IPS-20b (cell line): ENCODE measurements at regions not wholly inside any gene's neighbourhood (a gene's known extent, or its start where the extent isn't known, plus 50 kb on each side); places are given as distances from the start of the nearest gene placed in this dataset.

ENCODE experiments used
- H3K27ac ChIP-seq: one replicate; pipeline ENCODE4 v1.5.1; 2013; ENCODE audit warnings: low read length
- H3K27me3 ChIP-seq: 2 replicates; pipeline ENCODE4 v1.6.1; 2013; ENCODE audit warnings: mild to moderate bottlenecking, low read length, inconsistent platforms; ENCODE audit not compliant: insufficient read depth
- H3K36me3 ChIP-seq: 2 replicates; pipeline ENCODE4 v1.6.1; 2013; ENCODE audit warnings: low read depth, mild to moderate bottlenecking, inconsistent platforms, low read length, moderate library complexity; ENCODE audit not compliant: insufficient read depth
- H3K4me1 ChIP-seq: 2 replicates; pipeline ENCODE4 v1.6.1; 2013; ENCODE audit warnings: mild to moderate bottlenecking, control low read depth, inconsistent platforms, low read length, moderate library complexity; ENCODE audit not compliant: insufficient read depth
- H3K4me3 ChIP-seq: 2 replicates; pipeline ENCODE4 v1.5.1; 2013; ENCODE audit warnings: mild to moderate bottlenecking, low read length, inconsistent platforms
- H3K9ac ChIP-seq: 2 replicates; pipeline ENCODE4 v1.6.1; 2013; ENCODE audit warnings: low read depth, mild to moderate bottlenecking, inconsistent platforms, low read length, moderate library complexity
- H3K9me3 ChIP-seq: 2 replicates; pipeline ENCODE4 v1.6.1; 2013; ENCODE audit warnings: mild to moderate bottlenecking, low read depth, low read length, inconsistent platforms; ENCODE audit not compliant: insufficient read depth

GRCh38 chr14:82388488-82388887 is 854.8 kb upstream of the SEL1L start:
- Histone ChIP-seq H3K9me3 (no peaks in the 10 kb centered on the region), H3K9ac (no peak overlapping the region), H3K4me1 (no peaks in the 10 kb centered on the region), H3K36me3 (no peaks in the 10 kb centered on the region), H3K27ac (no peak overlapping the region), H3K4me3 (no peak overlapping the region), H3K27me3 (no peaks in the 10 kb centered on the region)

GRCh38 chr14:82390586-82390985 is 856.9 kb upstream of the SEL1L start:
- no peak overlapping the region for H3K27ac ChIP-seq
- no peaks in the 10 kb centered on the region for H3K4me1 ChIP-seq
- no peaks in the 10 kb centered on the region for H3K36me3 ChIP-seq
- no peaks in the 10 kb centered on the region for H3K9me3 ChIP-seq
- H3K27me3 ChIP-seq, result no peaks in the 10 kb centered on the region
- no peak overlapping the region for H3K9ac ChIP-seq
- H3K4me3 ChIP-seq, result no peak overlapping the region

- peaks cover 8% of the 10 kb centered on the region; the same call in 1 of the 2 replicates for H3K4me1 ChIP-seq
- no peaks in the 10 kb centered on the region for H3K9me3 ChIP-seq
- H3K27ac ChIP-seq, result no peak overlapping the region
- no peak overlapping the region for H3K4me3 ChIP-seq
- no peaks in the 10 kb centered on the region for H3K36me3 ChIP-seq
- H3K9ac ChIP-seq, result no peak overlapping the region
- no peaks in the 10 kb centered on the region for H3K27me3 ChIP-seq
Measured at GRCh38 chr14:82394916-82395315, 861.3 kb upstream of the SEL1L start.

GRCh38 chr14:82398256-82398655 is 864.6 kb upstream of the SEL1L start:
- Histone ChIP-seq H3K27ac (no peak overlapping the region), H3K27me3 (no peaks in the 10 kb centered on the region), H3K4me1 (peaks cover 8% of the 10 kb centered on the region; the same call in 1 of the 2 replicates), H3K36me3 (no peaks in the 10 kb centered on the region), H3K4me3 (no peak overlapping the region), H3K9ac (no peak overlapping the region), H3K9me3 (no peaks in the 10 kb centered on the region)

GRCh38 chr14:82403987-82404386 is 870.3 kb upstream of the SEL1L start:
- H3K9ac ChIP-seq, result no peak overlapping the region
- H3K27me3 ChIP-seq, result no peaks in the 10 kb centered on the region
- H3K36me3 ChIP-seq, result no peaks in the 10 kb centered on the region
- H3K4me1 ChIP-seq, result no peaks in the 10 kb centered on the region
- H3K9me3 ChIP-seq, result no peaks in the 10 kb centered on the region
- no peak overlapping the region for H3K4me3 ChIP-seq
- H3K27ac ChIP-seq, result no peak overlapping the region

GRCh38 chr14:82410064-82410463 is 876.4 kb upstream of the SEL1L start:
- Histone ChIP-seq H3K36me3 (no peaks in the 10 kb centered on the region), H3K9me3 (no peaks in the 10 kb centered on the region), H3K27me3 (no peaks in the 10 kb centered on the region), H3K9ac (no peak overlapping the region), H3K4me3 (no peak overlapping the region), H3K27ac (no peak overlapping the region), H3K4me1 (peaks cover 7% of the 10 kb centered on the region; the same call in 1 of the 2 replicates)

- Histone ChIP-seq H3K9me3 (no peaks in the 10 kb centered on the region), H3K27me3 (no peaks in the 10 kb centered on the region), H3K36me3 (no peaks in the 10 kb centered on the region), H3K9ac (no peak overlapping the region), H3K4me1 (peaks cover 7% of the 10 kb centered on the region; the same call in 1 of the 2 replicates), H3K27ac (no peak overlapping the region), H3K4me3 (no peak overlapping the region)
Measured at GRCh38 chr14:82411298-82411697, 877.6 kb upstream of the SEL1L start.

- Histone ChIP-seq H3K4me3 (no peak overlapping the region), H3K9ac (no peak overlapping the region), H3K27me3 (no peaks in the 10 kb centered on the region), H3K9me3 (no peaks in the 10 kb centered on the region), H3K36me3 (no peaks in the 10 kb centered on the region), H3K27ac (no peak overlapping the region), H3K4me1 (peaks cover 7% of the 10 kb centered on the region; the same call in 1 of the 2 replicates)
Measured at GRCh38 chr14:82412545-82412944, 878.9 kb upstream of the SEL1L start.

GRCh38 chr14:82414853-82415539 is 881.3 kb upstream of the SEL1L start:
- no peaks in the 10 kb centered on the region for H3K36me3 ChIP-seq
- H3K9ac ChIP-seq, result no peak overlapping the region
- no peak overlapping the region for H3K27ac ChIP-seq
- H3K27me3 ChIP-seq, result no peaks in the 10 kb centered on the region
- H3K9me3 ChIP-seq, result 0 out of 2 replicates have a peak, but pooled peaks cover 4% of the 10 kb centered on the region
- peaks cover 7% of the 10 kb centered on the region; the same call in 1 of the 2 replicates for H3K4me1 ChIP-seq
- no peak overlapping the region for H3K4me3 ChIP-seq

- Histone ChIP-seq H3K9ac (no peak overlapping the region), H3K9me3 (0 out of 2 replicates have a peak, but pooled peaks cover 4% of the 10 kb centered on the region), H3K4me1 (no peaks in the 10 kb centered on the region), H3K27ac (no peak overlapping the region), H3K36me3 (no peaks in the 10 kb centered on the region), H3K4me3 (no peak overlapping the region), H3K27me3 (no peaks in the 10 kb centered on the region)
Measured at GRCh38 chr14:82419933-82420332, 886.3 kb upstream of the SEL1L start.

GRCh38 chr14:82420871-82421270 is 887.2 kb upstream of the SEL1L start:
- H3K9me3 ChIP-seq, result 0 out of 2 replicates have a peak, but pooled peaks cover 4% of the 10 kb centered on the region
- no peaks in the 10 kb centered on the region for H3K27me3 ChIP-seq
- no peaks in the 10 kb centered on the region for H3K36me3 ChIP-seq
- no peak overlapping the region for H3K9ac ChIP-seq
- H3K4me1 ChIP-seq, result no peaks in the 10 kb centered on the region
- no peak overlapping the region for H3K4me3 ChIP-seq
- no peak overlapping the region for H3K27ac ChIP-seq

- H3K4me1 ChIP-seq, result no peaks in the 10 kb centered on the region
- H3K9me3 ChIP-seq, result 0 out of 2 replicates have a peak, but pooled peaks cover 4% of the 10 kb centered on the region
- no peak overlapping the region for H3K27ac ChIP-seq
- no peaks in the 10 kb centered on the region for H3K36me3 ChIP-seq
- no peaks in the 10 kb centered on the region for H3K27me3 ChIP-seq
- H3K4me3 ChIP-seq, result no peak overlapping the region
- no peak overlapping the region for H3K9ac ChIP-seq
Measured at GRCh38 chr14:82421286-82421685, 887.6 kb upstream of the SEL1L start.
